ENCODE measurements at regions not wholly inside any gene's neighbourhood (a gene's known extent, or its start where the extent isn't known, plus 50 kb on each side); places are given as distances from the start of the nearest gene placed in this dataset.

DNA sequence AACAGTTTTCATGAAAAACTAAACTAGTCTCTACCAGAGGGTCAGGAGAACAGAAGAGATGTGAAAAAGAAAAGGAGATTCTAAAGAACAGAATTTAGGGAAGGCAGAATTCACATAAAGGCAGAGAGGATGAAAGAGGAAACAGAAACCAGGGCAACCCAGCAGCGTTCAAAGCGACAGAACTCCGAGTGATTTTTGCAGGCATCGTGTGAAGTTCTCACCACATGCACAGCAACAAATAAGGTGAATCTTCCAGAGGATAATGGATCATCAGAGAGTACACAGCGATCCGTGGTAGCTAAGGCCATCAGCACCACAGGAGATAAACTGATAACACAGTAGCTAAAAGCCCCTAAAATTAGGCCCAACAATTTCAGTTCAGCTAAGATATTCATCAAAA, 250.8 kb upstream of the THBS1 start:
- H3K36me3 Mint-ChIP-seq: no peaks in the 10 kb centered on the region
- no peaks in the 10 kb centered on the region for H3K9me3 Mint-ChIP-seq
- no peak for ATAC-seq
- TF ChIP-seq ZBTB21 (CRISPR knock-in tag; IDR thresholded peaks at IDR 0.05; ENCODE audit: borderline replicate concordance): no peak
- TF ChIP-seq, protein P1, sequence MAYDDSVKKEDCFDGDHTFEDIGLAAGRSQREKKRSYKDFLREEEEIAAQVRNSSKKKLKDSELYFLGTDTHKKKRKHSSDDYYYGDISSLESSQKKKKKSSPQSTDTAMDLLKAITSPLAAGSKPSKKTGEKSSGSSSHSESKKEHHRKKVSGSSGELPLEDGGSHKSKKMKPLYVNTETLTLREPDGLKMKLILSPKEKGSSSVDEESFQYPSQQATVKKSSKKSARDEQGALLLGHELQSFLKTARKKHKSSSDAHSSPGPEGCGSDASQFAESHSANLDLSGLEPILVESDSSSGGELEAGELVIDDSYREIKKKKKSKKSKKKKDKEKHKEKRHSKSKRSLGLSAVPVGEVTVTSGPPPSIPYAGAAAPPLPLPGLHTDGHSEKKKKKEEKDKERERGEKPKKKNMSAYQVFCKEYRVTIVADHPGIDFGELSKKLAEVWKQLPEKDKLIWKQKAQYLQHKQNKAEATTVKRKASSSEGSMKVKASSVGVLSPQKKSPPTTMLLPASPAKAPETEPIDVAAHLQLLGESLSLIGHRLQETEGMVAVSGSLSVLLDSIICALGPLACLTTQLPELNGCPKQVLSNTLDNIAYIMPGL (CRISPR knock-in tag; IDR thresholded peaks at IDR 0.05): no peak
- no peak for TF ChIP-seq FOXJ3 (CRISPR knock-in tag; IDR thresholded peaks at IDR 0.05; ENCODE audit: borderline replicate concordance)
- no peak for TF ChIP-seq CREB1 (CRISPR knock-in tag; IDR thresholded peaks at IDR 0.05)
- no peak for TF ChIP-seq NFYB (CRISPR knock-in tag; conservative IDR thresholded peaks at IDR 0.05; ENCODE audit: low read depth)
- no peak for TF ChIP-seq HMGA2 (CRISPR knock-in tag; IDR thresholded peaks at IDR 0.05)
- TF ChIP-seq CREM (CRISPR knock-in tag; IDR thresholded peaks at IDR 0.05): no peak
- TF ChIP-seq MXD4 (CRISPR knock-in tag; IDR thresholded peaks at IDR 0.05; ENCODE audit: borderline replicate concordance): no peak
- no peak for TF ChIP-seq ZNF416 (CRISPR knock-in tag; IDR thresholded peaks at IDR 0.05)
- no peak for TF ChIP-seq ETV6 (CRISPR knock-in tag; IDR thresholded peaks at IDR 0.05)
- no peak for TF ChIP-seq ESRRA (CRISPR knock-in tag; IDR thresholded peaks at IDR 0.05; ENCODE audit: borderline replicate concordance)
- H3K4me1 Mint-ChIP-seq: no peaks in the 10 kb centered on the region
- ChIA-PET CTCF (no interaction called here), POLR2A (no interaction called here)
- H3K27ac Mint-ChIP-seq: no peak overlapping the region
- H3K27me3 Mint-ChIP-seq (ENCODE audit: low read depth): no peaks in the 10 kb centered on the region
- H3K4me3 Mint-ChIP-seq: no peak overlapping the region
- DNase-seq (ENCODE audit: low spot score): no peak

- Mint-ChIP-seq H3K9me3 (no peaks in the 10 kb centered on the region), H3K36me3 (no peaks in the 10 kb centered on the region), H3K4me3 (no peak overlapping the region), H3K4me1 (no peaks in the 10 kb centered on the region), H3K27me3 (ENCODE audit: low read depth) (no peaks in the 10 kb centered on the region; the same call in 1 of the 2 replicates), H3K27ac (no peak overlapping the region)
- TF ChIP-seq CREB1 (CRISPR knock-in tag; IDR thresholded peaks at IDR 0.05) (no peak), GTF2I (CRISPR knock-in tag; conservative IDR thresholded peaks at IDR 0.05) (no peak), ZNF416 (CRISPR knock-in tag; IDR thresholded peaks at IDR 0.05) (no peak), MXD4 (CRISPR knock-in tag; IDR thresholded peaks at IDR 0.05; ENCODE audit: borderline replicate concordance) (no peak)
- ChIA-PET POLR2A (no interaction called here), CTCF (no interaction called here)
- ATAC-seq (no peak), DNase-seq (ENCODE audit: low spot score) (no peak)
These were observed 249.3 kb upstream of the THBS1 start for GRCh38 chr15:39331584-39331983.

DNA sequence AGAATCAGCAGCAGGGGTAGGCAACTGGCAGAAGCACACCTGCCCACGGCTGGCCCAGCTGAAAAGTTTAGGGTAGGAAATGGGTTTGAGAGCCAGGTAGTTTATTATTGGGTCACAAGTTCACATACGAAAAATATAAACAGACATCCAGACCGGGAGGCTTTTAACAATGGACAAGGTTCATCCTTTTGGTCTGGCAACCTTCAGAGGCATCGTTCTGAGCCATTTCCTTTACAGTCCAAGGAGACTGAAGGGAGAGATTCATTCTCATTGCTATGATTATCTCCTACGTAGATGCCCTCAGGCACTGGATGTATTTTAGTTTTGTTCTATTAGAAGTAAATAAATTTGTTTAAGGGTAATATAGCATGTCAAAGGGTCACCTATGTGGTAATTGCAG, 248.0 kb upstream of the THBS1 start:
- Mint-ChIP-seq H3K4me3 (no peak overlapping the region), H3K27ac (no peak overlapping the region), H3K4me1 (no peaks in the 10 kb centered on the region), H3K9me3 (no peaks in the 10 kb centered on the region), H3K27me3 (ENCODE audit: low read depth) (no peaks in the 10 kb centered on the region; the same call in 1 of the 2 replicates), H3K36me3 (no peaks in the 10 kb centered on the region)
- CTCF ChIA-PET: no interaction called here
- no peak for TF ChIP-seq NR1H2 (CRISPR knock-in tag; IDR thresholded peaks at IDR 0.05)
- TF ChIP-seq, protein P2, sequence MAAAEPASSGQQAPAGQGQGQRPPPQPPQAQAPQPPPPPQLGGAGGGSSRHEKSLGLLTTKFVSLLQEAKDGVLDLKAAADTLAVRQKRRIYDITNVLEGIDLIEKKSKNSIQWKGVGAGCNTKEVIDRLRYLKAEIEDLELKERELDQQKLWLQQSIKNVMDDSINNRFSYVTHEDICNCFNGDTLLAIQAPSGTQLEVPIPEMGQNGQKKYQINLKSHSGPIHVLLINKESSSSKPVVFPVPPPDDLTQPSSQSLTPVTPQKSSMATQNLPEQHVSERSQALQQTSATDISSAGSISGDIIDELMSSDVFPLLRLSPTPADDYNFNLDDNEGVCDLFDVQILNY (CRISPR knock-in tag; IDR thresholded peaks at IDR 0.05): no peak
- no peak for TF ChIP-seq MAX (CRISPR knock-in tag; IDR thresholded peaks at IDR 0.05)
- no peak for TF ChIP-seq CBFB (CRISPR knock-in tag; IDR thresholded peaks at IDR 0.05; ENCODE audit: low read depth)
- no peak for TF ChIP-seq TCF7 (CRISPR knock-in tag; IDR thresholded peaks at IDR 0.05; ENCODE audit: low read depth)
- no peak for TF ChIP-seq NFYB (CRISPR knock-in tag; conservative IDR thresholded peaks at IDR 0.05; ENCODE audit: low read depth)
- TF ChIP-seq, protein P3, sequence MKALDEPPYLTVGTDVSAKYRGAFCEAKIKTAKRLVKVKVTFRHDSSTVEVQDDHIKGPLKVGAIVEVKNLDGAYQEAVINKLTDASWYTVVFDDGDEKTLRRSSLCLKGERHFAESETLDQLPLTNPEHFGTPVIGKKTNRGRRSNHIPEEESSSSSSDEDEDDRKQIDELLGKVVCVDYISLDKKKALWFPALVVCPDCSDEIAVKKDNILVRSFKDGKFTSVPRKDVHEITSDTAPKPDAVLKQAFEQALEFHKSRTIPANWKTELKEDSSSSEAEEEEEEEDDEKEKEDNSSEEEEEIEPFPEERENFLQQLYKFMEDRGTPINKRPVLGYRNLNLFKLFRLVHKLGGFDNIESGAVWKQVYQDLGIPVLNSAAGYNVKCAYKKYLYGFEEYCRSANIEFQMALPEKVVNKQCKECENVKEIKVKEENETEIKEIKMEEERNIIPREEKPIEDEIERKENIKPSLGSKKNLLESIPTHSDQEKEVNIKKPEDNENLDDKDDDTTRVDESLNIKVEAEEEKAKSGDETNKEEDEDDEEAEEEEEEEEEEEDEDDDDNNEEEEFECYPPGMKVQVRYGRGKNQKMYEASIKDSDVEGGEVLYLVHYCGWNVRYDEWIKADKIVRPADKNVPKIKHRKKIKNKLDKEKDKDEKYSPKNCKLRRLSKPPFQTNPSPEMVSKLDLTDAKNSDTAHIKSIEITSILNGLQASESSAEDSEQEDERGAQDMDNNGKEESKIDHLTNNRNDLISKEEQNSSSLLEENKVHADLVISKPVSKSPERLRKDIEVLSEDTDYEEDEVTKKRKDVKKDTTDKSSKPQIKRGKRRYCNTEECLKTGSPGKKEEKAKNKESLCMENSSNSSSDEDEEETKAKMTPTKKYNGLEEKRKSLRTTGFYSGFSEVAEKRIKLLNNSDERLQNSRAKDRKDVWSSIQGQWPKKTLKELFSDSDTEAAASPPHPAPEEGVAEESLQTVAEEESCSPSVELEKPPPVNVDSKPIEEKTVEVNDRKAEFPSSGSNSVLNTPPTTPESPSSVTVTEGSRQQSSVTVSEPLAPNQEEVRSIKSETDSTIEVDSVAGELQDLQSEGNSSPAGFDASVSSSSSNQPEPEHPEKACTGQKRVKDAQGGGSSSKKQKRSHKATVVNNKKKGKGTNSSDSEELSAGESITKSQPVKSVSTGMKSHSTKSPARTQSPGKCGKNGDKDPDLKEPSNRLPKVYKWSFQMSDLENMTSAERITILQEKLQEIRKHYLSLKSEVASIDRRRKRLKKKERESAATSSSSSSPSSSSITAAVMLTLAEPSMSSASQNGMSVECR (CRISPR knock-in tag; IDR thresholded peaks at IDR 0.05; ENCODE audit: borderline replicate concordance): no peak
- TF ChIP-seq CREB1 (CRISPR knock-in tag; IDR thresholded peaks at IDR 0.05): no peak
- TF ChIP-seq FOXK1 (CRISPR knock-in tag; IDR thresholded peaks at IDR 0.05): no peak
- TF ChIP-seq, protein P4, sequence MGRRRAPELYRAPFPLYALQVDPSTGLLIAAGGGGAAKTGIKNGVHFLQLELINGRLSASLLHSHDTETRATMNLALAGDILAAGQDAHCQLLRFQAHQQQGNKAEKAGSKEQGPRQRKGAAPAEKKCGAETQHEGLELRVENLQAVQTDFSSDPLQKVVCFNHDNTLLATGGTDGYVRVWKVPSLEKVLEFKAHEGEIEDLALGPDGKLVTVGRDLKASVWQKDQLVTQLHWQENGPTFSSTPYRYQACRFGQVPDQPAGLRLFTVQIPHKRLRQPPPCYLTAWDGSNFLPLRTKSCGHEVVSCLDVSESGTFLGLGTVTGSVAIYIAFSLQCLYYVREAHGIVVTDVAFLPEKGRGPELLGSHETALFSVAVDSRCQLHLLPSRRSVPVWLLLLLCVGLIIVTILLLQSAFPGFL (CRISPR knock-in tag; IDR thresholded peaks at IDR 0.05; ENCODE audit: borderline replicate concordance): no peak
- no peak for TF ChIP-seq OVOL2 (CRISPR knock-in tag; IDR thresholded peaks at IDR 0.05; ENCODE audit: borderline replicate concordance)
- TF ChIP-seq FOXP1 (CRISPR knock-in tag; IDR thresholded peaks at IDR 0.05; ENCODE audit: borderline replicate concordance): no peak
- TF ChIP-seq RORB (CRISPR knock-in tag; IDR thresholded peaks at IDR 0.05): no peak
- no peak for TF ChIP-seq ZNF232 (CRISPR knock-in tag; IDR thresholded peaks at IDR 0.05)
- POLR2A ChIA-PET: no interaction called here
- no peak for DNase-seq (ENCODE audit: low spot score)
- ATAC-seq: no peak
